Prostate gland (tissue), 2 donors: ENCODE measurements at regions not wholly inside any gene's neighbourhood (a gene's known extent, or its start where the extent isn't known, plus 50 kb on each side); places are given as distances from the start of the nearest gene placed in this dataset.

ENCODE experiments used
- DNase-seq: peaks from one replicate; pipeline ENCODE4 v3.0.0-alpha.2; 2019; ENCODE audit warnings: low spot score
- H3K27ac ChIP-seq, 2 donors: fragments of 200-600 bp; sonication (generic); 2 replicates each; pipeline ENCODE4 v1.5.1; 2017 to 2019
- H3K27me3 ChIP-seq: fragments of 200-600 bp; sonication (generic); replicated peaks from 2 replicates; pipeline ENCODE4 v1.5.1; 2019; ENCODE audit not compliant: insufficient read depth
- H3K36me3 ChIP-seq, 2 donors: fragments of 200-600 bp; sonication (generic); 1 replicate in 1 of 2; 2 replicates in 1 of 2; pipeline versions ENCODE4 v1.5.1 to v1.8.1; 2017 to 2019
- H3K4me1 ChIP-seq: fragments of 200-600 bp; sonication (generic); replicated peaks from 2 replicates; pipeline ENCODE4 v1.5.1; 2019
- H3K4me3 ChIP-seq, 2 donors: fragments of 200-600 bp; sonication (generic); 2 replicates each; pipeline ENCODE4 v1.5.1; 2017 to 2019
- H3K9me3 ChIP-seq: fragments of 200-600 bp; sonication (generic); 2 replicates; pipeline ENCODE4 v1.5.1; 2017
- POLR2A ChIP-seq: fragments of 450-650 bp; IDR thresholded peaks from one replicate; pipeline ENCODE4 v1.6.1; 2016; ENCODE audit warnings: antibody characterized with exemption, mild to moderate bottlenecking
- POLR2AphosphoS5 ChIP-seq: sonication (generic); formaldehyde crosslinking; IDR thresholded peaks from one replicate; pipeline ENCODE4 v1.6.1; 2017; ENCODE audit warnings: antibody characterized with exemption
- whole genome bisulfite sequencing: methylation state at CpG from one replicate; pipeline ENCODE4 v1.1.5; 2018; 5-methylcytosine and 5-hydroxymethylcytosine counted together
- intact Hi-C: fragments of 100-400 bp; cut with DNase I; formaldehyde crosslinking; loops from one replicate; pipeline ENCODE4 v1.14.2; 2022
- TF ChIP-seq, protein P1 (sequence below), 4 experiments: fragments of 200-600 bp in 2 of 4; fragments of 450-650 bp in 2 of 4; sonication (generic) in 2 of 4; IDR thresholded peaks; 1 replicate in 3 of 4; 2 replicates in 1 of 4; pipeline ENCODE4 v1.5.1; 2016 to 2019; ENCODE audit warnings: antibody characterized with exemption in 4 of 4, mild to moderate bottlenecking in 2 of 4, moderate library complexity in 2 of 4

DNA sequence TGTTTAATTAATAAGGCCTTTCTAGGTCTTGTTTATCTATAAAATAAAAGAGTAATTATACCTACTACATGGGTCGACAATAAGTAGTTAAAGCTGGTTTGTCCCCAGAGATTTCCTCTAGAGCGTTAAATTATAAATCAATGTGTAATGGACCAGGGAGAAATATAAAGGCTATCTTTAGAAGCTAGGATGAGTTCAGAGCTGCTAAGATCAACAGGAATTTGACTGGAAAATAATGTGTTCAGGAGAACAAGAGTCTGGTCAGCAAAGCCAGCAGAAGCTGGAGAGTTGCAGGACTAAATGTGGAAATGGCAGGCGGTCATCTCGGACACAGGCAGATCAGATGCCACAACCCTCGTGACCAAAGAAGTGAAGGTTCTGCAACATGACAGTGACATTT lies 428.8 kb downstream of the EPM2A start:
- TF ChIP-seq POLR2AphosphoS5 (no peak), POLR2A (no peak)
- TF ChIP-seq, protein P1, sequence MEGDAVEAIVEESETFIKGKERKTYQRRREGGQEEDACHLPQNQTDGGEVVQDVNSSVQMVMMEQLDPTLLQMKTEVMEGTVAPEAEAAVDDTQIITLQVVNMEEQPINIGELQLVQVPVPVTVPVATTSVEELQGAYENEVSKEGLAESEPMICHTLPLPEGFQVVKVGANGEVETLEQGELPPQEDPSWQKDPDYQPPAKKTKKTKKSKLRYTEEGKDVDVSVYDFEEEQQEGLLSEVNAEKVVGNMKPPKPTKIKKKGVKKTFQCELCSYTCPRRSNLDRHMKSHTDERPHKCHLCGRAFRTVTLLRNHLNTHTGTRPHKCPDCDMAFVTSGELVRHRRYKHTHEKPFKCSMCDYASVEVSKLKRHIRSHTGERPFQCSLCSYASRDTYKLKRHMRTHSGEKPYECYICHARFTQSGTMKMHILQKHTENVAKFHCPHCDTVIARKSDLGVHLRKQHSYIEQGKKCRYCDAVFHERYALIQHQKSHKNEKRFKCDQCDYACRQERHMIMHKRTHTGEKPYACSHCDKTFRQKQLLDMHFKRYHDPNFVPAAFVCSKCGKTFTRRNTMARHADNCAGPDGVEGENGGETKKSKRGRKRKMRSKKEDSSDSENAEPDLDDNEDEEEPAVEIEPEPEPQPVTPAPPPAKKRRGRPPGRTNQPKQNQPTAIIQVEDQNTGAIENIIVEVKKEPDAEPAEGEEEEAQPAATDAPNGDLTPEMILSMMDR (IDR thresholded peaks at IDR 0.05), result no peak
- no peaks in the 10 kb centered on the region for H3K9me3 ChIP-seq
- H3K4me1 ChIP-seq, result no peaks in the 10 kb centered on the region
- no peaks in the 10 kb centered on the region for H3K27me3 ChIP-seq
- DNase-seq, result no peak
- no peaks in the 10 kb centered on the region for H3K36me3 ChIP-seq
- no peak overlapping the region for H3K27ac ChIP-seq
- H3K4me3 ChIP-seq, result no peak overlapping the region
- intact Hi-C loops, result no loop called here
- 85% methylated on average over 5 of the region's 5 CpGs for WGBS

- no peaks in the 10 kb centered on the region for H3K9me3 ChIP-seq
- no peaks in the 10 kb centered on the region for H3K4me1 ChIP-seq
- 48% methylated on average over 3 of the region's 3 CpGs for WGBS
- H3K36me3 ChIP-seq, result no peaks in the 10 kb centered on the region
- TF ChIP-seq, protein P1 (IDR thresholded peaks at IDR 0.05), result no peak
- TF ChIP-seq POLR2A (no peak), POLR2AphosphoS5 (no peak)
- no peak overlapping the region for H3K4me3 ChIP-seq
- no peak overlapping the region for H3K27ac ChIP-seq
- DNase-seq, result no peak
- no peaks in the 10 kb centered on the region for H3K27me3 ChIP-seq
- intact Hi-C loops, result no loop called here
Observed at GRCh38 chr6:145309842-145310535, 425.3 kb downstream of the EPM2A start.

DNA sequence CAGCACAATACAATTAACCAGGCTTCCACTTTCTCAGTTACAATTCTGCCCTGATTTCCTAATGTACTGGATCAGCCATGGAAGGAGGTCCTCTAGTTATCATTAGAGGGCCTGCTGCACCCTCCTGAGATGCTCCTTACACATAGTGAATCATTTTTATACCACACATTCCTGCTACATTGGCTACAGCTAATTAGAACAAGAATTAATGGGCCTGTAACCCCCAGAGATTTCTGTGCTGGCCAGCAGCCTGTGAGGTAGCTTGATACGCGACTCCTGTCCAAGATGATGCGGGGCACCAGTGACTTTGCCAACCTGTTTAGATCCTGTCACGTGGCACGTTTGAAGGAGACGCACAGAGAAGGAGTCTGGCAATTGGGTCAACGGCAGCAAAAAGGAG lies 422.8 kb downstream of the EPM2A start:
- TF ChIP-seq POLR2A (no peak), POLR2AphosphoS5 (no peak)
- TF ChIP-seq, protein P1 (IDR thresholded peaks at IDR 0.05), result no peak
- Histone ChIP-seq H3K9me3 (no peaks in the 10 kb centered on the region), H3K27me3 (no peaks in the 10 kb centered on the region), H3K27ac (no peak overlapping the region), H3K4me3 (no peak overlapping the region), H3K36me3 (no peaks in the 10 kb centered on the region), H3K4me1 (no peaks in the 10 kb centered on the region)
- intact Hi-C loops, result no loop called here
- DNase-seq, result no peak
- WGBS, result 91% methylated on average over 7 of the region's 7 CpGs

DNA sequence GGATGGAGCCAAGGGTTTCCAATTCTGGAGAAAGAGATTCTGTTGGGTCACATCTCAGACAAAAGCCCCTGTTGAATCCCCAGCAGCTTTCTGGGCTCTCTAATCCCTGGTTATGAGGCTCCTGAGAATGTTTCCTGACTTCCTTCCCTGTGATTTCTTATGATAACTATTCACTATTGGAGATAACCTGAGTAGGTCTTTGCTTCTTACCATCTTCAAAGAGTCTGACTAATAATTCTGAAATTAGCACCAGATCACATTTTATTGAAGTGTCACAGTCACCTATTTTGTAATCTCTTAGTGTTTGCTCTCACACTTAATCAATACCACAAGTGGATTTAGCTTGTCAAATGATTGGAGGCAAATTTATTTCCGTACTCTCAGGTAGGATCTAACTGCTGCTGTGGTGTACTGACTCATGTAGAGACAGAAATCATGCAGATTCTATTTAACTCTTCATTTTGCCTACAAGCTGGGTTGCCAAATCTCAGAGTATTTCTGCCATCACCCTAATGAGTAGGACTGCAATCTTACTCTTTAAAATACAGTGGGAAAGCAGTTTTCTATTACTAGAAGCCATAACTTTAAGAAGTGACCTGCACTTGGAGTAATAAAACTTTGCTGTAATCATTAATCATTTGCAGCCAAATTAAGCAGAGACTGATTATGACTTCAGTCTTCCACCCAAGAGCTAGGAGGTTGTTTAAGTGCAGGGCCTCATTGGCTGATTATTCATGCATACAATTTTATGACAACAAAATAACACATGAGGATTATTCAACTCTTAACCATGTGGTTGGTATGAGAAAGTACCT lies 422.1 kb downstream of the EPM2A start:
- Histone ChIP-seq H3K27ac (no peak overlapping the region), H3K4me1 (no peaks in the 10 kb centered on the region), H3K27me3 (no peaks in the 10 kb centered on the region), H3K9me3 (no peaks in the 10 kb centered on the region), H3K4me3 (no peak overlapping the region), H3K36me3 (no peaks in the 10 kb centered on the region)
- DNase-seq, result no peak
- intact Hi-C loops, result no loop called here
- WGBS, result 100% methylated on average over 1 of the region's 1 CpG
- no peak for TF ChIP-seq POLR2A
- TF ChIP-seq, protein P1 (IDR thresholded peaks at IDR 0.05), result no peak
- no peak for TF ChIP-seq POLR2AphosphoS5
